ENCODE measurements at regions not wholly inside any gene's neighbourhood (a gene's known extent, or its start where the extent isn't known, plus 50 kb on each side); places are given as distances from the start of the nearest gene placed in this dataset.

DNA sequence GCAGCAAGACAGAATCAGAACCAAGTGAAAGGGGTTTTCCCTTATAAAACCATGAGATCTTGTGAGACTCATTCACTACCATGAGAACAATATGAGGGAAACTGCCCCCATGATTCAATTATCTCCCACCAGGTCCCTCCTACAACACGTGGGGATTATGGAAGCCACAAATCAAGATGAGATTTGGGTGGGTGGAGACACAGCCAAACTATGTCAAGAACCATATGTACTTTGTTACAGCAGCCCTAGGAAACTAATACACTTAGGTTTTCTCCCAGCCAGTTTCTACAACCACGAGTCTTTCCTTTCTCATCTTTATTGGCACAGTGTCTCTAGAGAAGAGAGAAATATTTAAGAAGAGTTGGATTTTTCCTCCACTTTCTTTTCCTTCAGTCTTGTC, 72.6 kb downstream of the BTG1 start:
- Histone ChIP-seq H3K4me1 (ENCODE audit: insufficient read depth, low read length) (peaks cover 10% of the 10 kb centered on the region; the same call in 1 of the 2 replicates), H3K4me3 (ENCODE audit: low read length) (no peak overlapping the region), H3K27ac (ENCODE audit: low read depth, low read length) (no peak overlapping the region), H3K27me3 (ENCODE audit: insufficient read depth, low read length) (no peaks in the 10 kb centered on the region), H3K36me3 (ENCODE audit: insufficient read depth, low read length) (no peaks in the 10 kb centered on the region), H3K9ac (ENCODE audit: low read depth, low read length) (no peak overlapping the region), H3K9me3 (ENCODE audit: insufficient read depth, low read depth, low read length) (no peaks in the 10 kb centered on the region)
- 100% methylated on average over 2 of the region's 2 CpGs for WGBS

DNA sequence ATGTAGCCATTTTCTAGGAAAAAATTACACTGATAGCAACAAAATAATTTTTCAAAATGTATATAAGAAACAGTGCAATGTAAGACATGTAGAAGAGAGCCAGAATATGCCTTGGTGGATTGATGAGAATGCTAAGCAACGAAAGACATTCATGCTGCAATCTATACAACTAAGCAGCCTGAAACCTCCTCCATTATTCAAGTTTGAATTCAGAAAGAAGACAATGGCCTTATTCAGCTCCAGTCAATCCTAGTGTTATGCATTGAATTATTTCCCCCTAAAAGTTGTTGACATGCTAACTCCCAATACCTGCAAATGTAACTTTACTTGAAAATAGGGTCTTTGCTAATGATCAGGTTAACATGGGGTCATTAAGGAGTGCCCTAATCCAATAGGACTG, 73.5 kb downstream of the BTG1 start:
- Histone ChIP-seq H3K27ac (ENCODE audit: low read depth, low read length) (no peak overlapping the region), H3K9ac (ENCODE audit: low read depth, low read length) (no peak overlapping the region), H3K27me3 (ENCODE audit: insufficient read depth, low read length) (no peaks in the 10 kb centered on the region), H3K9me3 (ENCODE audit: insufficient read depth, low read depth, low read length) (no peaks in the 10 kb centered on the region), H3K36me3 (ENCODE audit: insufficient read depth, low read length) (no peaks in the 10 kb centered on the region), H3K4me1 (ENCODE audit: insufficient read depth, low read length) (peaks cover 10% of the 10 kb centered on the region; the same call in 1 of the 2 replicates), H3K4me3 (ENCODE audit: low read length) (no peak overlapping the region)
- 100% methylated on average over 1 of the region's 1 CpG for WGBS

DNA sequence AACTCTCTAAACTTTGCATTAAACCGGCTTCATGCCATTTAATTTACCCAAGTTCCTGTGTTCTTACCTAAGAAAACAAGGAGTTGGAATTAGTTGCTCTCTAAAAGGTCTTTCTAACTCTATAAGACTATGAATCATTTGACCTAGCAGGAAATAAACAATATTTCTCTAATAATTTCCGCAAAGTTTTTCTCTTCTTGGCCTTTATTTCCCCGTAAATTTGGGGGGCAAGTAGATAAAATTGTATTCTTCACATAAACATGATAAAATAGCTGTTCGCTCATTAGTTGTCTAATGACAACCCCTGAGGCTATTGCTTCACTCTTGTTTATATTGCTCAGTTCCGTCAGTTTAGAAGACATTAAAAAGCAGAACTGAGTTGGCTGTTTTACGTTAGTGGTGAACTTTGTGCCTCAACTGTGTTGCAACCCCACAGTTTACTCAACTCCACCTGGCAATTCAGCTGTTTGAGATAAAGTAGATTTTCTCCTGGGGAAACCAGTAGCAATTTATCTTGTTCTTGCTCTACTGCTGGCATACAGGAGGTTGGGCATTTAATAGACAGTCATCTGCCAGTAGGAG, 74.7 kb downstream of the BTG1 start:
- no peaks in the 10 kb centered on the region for H3K27me3 ChIP-seq (ENCODE audit: insufficient read depth, low read length)
- no peak overlapping the region for H3K4me3 ChIP-seq (ENCODE audit: low read length)
- H3K9ac ChIP-seq (ENCODE audit: low read depth, low read length) = no peak overlapping the region
- H3K9me3 ChIP-seq (ENCODE audit: insufficient read depth, low read depth, low read length) = no peaks in the 10 kb centered on the region
- no peaks in the 10 kb centered on the region for H3K36me3 ChIP-seq (ENCODE audit: insufficient read depth, low read length)
- peaks cover 9% of the 10 kb centered on the region; the same call in 1 of the 2 replicates for H3K4me1 ChIP-seq (ENCODE audit: insufficient read depth, low read length)
- no peak overlapping the region for H3K27ac ChIP-seq (ENCODE audit: low read depth, low read length)
- 96% methylated on average over 4 of the region's 6 CpGs for WGBS

DNA sequence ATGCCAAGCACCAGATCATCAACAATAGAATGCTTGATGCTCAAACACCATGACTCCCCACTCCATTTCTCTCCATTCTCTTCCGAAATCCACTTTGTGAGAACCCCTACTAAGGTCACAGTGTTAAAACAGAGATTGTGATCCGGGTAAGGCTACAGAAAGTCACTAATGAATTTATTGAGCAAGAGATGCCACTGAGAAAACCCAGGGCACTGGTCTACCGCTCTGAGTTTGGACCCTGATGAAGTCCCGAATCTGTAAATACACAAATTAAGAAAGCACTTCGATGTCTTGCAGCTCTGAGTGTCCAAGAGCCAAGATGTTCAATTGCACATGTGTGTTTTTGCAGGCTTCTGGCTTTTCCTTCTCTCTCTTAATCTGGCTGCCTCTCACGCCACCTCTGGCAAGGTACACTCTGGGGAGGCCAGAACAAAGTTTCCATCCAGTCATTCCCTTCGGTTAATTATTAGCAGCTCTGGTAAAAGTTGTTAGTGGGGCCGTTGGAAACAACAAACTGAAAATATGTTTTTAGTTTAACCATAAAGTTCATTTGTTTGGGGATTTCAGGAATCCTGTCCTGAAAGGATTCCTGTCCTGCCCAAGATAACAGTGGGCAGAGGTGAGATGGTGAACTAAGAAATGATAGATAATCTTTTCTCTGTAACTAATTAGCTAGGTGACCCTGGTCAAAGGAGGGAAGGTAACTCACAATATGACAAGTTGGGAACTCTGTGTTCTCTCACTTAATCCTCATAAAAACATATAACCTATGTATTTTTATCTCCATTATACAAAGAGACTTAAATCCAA, 75.4 kb downstream of the BTG1 start:
- Histone ChIP-seq H3K9me3 (ENCODE audit: insufficient read depth, low read depth, low read length) (no peaks in the 10 kb centered on the region), H3K36me3 (ENCODE audit: insufficient read depth, low read length) (no peaks in the 10 kb centered on the region), H3K27me3 (ENCODE audit: insufficient read depth, low read length) (no peaks in the 10 kb centered on the region), H3K27ac (ENCODE audit: low read depth, low read length) (no peak overlapping the region), H3K9ac (ENCODE audit: low read depth, low read length) (no peak overlapping the region), H3K4me3 (ENCODE audit: low read length) (no peak overlapping the region), H3K4me1 (ENCODE audit: insufficient read depth, low read length) (peaks cover 3% of the 10 kb centered on the region; the same call in 1 of the 2 replicates)
- 94% methylated on average over 8 of the region's 8 CpGs for WGBS

DNA sequence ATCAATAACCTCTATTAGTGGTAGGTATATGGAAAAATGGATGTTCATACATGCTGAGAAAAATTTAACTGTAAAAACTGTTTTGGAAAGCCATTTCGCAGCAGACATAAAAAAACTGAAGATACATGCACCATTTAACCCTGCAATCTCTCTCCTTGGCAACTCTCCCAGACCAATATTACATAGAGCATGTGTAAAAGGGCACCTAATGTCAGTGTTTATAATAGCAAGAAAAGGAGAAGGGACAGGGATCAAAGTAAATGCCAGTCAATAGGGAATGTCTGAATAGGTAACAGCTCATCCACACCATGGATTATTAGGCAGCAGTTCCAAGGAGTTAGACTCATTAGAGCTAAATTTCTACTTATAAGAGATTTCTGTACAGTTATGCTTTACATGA, 77.2 kb downstream of the BTG1 start:
- Histone ChIP-seq H3K27ac (ENCODE audit: low read depth, low read length) (no peak overlapping the region), H3K4me1 (ENCODE audit: insufficient read depth, low read length) (peaks cover 5% of the 10 kb centered on the region; the same call in 1 of the 2 replicates), H3K9ac (ENCODE audit: low read depth, low read length) (no peak overlapping the region), H3K4me3 (ENCODE audit: low read length) (no peak overlapping the region), H3K36me3 (ENCODE audit: insufficient read depth, low read length) (no peaks in the 10 kb centered on the region), H3K9me3 (ENCODE audit: insufficient read depth, low read depth, low read length) (no peaks in the 10 kb centered on the region), H3K27me3 (ENCODE audit: insufficient read depth, low read length) (no peaks in the 10 kb centered on the region)
- WGBS = 83% methylated on average over 1 of the region's 1 CpG

DNA sequence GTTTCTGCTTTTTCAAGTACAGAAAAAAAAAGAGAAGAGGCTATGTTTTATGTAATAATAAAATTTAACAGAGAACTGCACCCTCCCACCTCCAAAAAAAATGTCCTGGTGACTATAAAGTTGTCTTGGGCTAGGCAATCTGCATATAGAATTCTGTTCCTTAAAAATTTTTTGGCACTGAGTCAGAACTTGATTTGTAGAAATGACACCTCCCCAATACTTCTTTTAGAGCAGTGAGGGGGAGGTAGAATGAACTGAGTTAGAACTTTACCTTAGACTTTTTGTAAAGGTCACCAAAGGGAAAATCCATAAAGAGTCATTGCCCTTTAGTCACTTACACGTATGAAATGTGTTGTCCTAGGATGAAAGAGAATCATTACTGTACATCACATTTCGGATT, 80.0 kb downstream of the BTG1 start:
- Histone ChIP-seq H3K27me3 (ENCODE audit: insufficient read depth, low read length) (no peaks in the 10 kb centered on the region), H3K27ac (ENCODE audit: low read depth, low read length) (no peak overlapping the region), H3K36me3 (ENCODE audit: insufficient read depth, low read length) (no peaks in the 10 kb centered on the region), H3K9me3 (ENCODE audit: insufficient read depth, low read depth, low read length) (no peaks in the 10 kb centered on the region), H3K4me3 (ENCODE audit: low read length) (no peak overlapping the region), H3K4me1 (ENCODE audit: insufficient read depth, low read length) (peaks cover 16% of the 10 kb centered on the region), H3K9ac (ENCODE audit: low read depth, low read length) (no peak overlapping the region)
- 96% methylated on average over 2 of the region's 2 CpGs for WGBS

DNA sequence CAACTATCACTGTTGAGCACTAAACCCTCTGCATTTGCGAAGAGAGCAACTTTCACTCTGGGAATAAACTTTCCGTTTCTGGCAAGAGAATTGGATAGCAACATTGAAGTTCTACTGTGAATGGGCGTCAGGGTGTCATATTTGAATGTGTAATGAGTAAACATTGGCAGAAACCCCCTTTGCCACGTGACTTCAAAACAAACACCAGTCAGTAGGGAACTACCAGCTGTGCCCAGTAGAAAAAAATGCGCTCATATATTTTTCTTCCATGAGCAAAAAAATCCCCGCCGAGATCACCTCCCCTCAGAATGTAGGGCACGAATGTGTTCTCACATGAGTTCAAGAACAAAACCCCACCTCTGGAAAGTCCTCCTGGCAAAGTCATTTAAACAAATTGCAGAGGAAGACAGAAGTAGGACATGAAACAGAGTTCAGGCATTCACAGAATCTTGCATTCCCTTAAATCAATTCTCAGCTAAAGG, 80.6 kb downstream of the BTG1 start:
- Histone ChIP-seq H3K36me3 (ENCODE audit: insufficient read depth, low read length) (no peaks in the 10 kb centered on the region), H3K4me1 (ENCODE audit: insufficient read depth, low read length) (peaks cover 16% of the 10 kb centered on the region), H3K9me3 (ENCODE audit: insufficient read depth, low read depth, low read length) (no peaks in the 10 kb centered on the region), H3K27ac (ENCODE audit: low read depth, low read length) (no peak overlapping the region), H3K9ac (ENCODE audit: low read depth, low read length) (no peak overlapping the region), H3K4me3 (ENCODE audit: low read length) (no peak overlapping the region), H3K27me3 (ENCODE audit: insufficient read depth, low read length) (no peaks in the 10 kb centered on the region)
- WGBS = 83% methylated on average over 8 of the region's 8 CpGs

DNA sequence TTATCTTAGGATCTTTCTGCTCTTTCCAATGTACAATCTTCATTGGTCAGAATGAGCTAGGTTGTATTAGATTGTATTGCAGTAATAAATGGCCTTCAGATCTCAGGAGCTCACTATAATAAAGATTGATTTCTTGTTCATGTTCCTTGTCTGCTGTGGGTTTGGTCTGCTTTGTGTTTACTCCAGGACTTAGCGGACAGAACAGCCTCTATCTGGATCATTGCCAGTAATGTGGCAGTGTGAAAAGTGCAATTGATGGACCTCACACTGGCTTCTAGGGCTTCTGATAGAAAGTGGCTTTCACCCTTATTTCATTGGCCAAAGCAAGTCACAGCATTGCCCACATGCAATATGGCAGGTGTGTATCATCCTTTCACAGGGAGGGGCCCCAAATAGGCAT, 81.2 kb downstream of the BTG1 start:
- Histone ChIP-seq H3K27ac (ENCODE audit: low read depth, low read length) (no peak overlapping the region), H3K9me3 (ENCODE audit: insufficient read depth, low read depth, low read length) (no peaks in the 10 kb centered on the region), H3K36me3 (ENCODE audit: insufficient read depth, low read length) (no peaks in the 10 kb centered on the region), H3K27me3 (ENCODE audit: insufficient read depth, low read length) (no peaks in the 10 kb centered on the region), H3K9ac (ENCODE audit: low read depth, low read length) (no peak overlapping the region), H3K4me1 (ENCODE audit: insufficient read depth, low read length) (peaks cover 16% of the 10 kb centered on the region), H3K4me3 (ENCODE audit: low read length) (no peak overlapping the region)
- 97% methylated on average over 1 of the region's 1 CpG for WGBS

DNA sequence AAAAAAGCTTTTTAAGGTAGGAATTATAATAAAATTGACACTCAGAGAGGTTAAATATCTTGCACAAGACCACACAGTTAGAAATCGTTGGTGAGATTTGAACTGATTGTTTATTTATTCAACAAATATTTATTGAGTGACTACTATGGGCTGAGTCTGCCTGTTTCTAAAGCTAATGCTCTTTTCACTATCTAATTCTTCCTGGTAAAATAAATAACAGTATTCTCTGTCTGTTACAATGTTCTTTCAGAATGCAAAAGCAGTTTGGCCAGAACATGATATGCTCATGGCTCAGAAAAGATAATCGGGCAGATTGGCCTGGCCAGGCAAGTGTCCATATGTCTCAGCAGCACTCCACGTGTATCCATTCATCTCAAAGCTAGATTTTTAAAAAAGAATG, 82.0 kb downstream of the BTG1 start:
- H3K36me3 ChIP-seq (ENCODE audit: insufficient read depth, low read length) = no peaks in the 10 kb centered on the region
- H3K27me3 ChIP-seq (ENCODE audit: insufficient read depth, low read length) = no peaks in the 10 kb centered on the region
- H3K9me3 ChIP-seq (ENCODE audit: insufficient read depth, low read depth, low read length) = no peaks in the 10 kb centered on the region
- WGBS = 95% methylated on average over 2 of the region's 3 CpGs
- no peak overlapping the region for H3K9ac ChIP-seq (ENCODE audit: low read depth, low read length)
- peaks cover 16% of the 10 kb centered on the region for H3K4me1 ChIP-seq (ENCODE audit: insufficient read depth, low read length)
- H3K4me3 ChIP-seq (ENCODE audit: low read length) = no peak overlapping the region
- no peak overlapping the region for H3K27ac ChIP-seq (ENCODE audit: low read depth, low read length)

DNA sequence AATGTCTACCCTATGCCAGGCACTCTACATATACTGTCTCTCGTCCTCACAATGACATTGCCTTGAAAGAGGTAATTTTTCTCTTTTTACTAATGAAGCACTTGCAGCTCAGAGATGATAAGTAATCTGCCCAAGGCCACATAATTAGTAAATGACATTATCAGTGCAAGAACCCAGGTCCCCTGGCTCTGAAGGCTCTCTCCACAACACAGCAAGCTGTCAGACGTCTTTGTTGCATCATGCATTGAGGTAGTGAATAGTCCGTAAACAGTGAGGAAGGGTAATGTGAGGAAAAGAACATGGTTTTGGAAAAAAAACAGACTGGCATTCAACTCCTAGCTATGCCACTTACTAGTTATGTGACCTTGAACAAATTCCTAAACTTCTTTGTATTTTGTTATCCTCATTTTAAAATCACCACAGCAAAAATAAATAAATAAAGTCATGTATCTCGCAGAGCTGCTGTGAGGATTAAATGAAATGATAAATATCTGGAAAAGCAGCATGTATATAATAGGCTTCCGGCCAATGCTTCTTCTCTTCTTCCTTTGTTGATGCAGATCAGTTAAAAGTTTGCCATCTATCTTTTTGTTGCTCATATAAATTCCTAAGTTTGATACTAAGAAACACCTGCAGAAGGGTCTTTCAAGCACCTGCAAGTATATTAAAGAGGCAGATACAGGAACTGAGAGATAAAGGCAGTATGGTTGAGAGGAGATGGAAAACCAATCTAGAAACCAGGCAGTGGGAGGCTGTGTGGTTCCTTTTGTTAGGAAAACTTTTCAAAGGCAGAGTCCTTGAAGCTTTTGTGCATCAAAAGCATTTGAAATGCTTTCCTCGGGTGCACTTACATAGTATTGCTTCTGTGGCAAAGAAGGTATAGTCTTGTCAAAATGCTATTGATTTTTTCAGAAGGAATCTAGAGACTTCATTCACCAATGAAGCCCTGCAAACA, 82.8 kb downstream of the BTG1 start:
- H3K4me1 ChIP-seq (ENCODE audit: insufficient read depth, low read length) = peaks cover 16% of the 10 kb centered on the region

DNA sequence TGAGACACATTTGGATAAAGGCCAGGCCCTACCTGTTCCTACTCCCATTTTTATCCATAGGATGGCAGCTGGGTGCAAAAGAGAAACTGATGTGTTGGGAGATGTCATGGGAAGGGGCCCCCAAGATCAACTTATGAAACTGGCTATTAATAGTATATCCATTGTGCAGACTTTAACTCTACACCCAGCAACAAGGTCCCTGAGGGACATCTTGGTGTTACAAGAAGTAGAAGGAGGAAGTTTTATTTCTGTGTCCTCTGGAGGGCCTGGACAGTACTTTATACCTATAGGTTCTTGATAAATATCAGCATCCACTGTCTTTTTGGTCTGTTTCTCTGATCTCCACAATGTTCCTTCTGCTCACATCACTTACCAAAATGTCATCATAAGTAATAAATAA, 84.6 kb downstream of the BTG1 start:
- Histone ChIP-seq H3K27ac (ENCODE audit: low read depth, low read length) (no peak overlapping the region), H3K4me1 (ENCODE audit: insufficient read depth, low read length) (peaks cover 16% of the 10 kb centered on the region)

More for the DNA sequence above, 82.8 kb downstream of the BTG1 start:
- Histone ChIP-seq H3K4me3 (ENCODE audit: low read length) (no peak overlapping the region), H3K36me3 (ENCODE audit: insufficient read depth, low read length) (no peaks in the 10 kb centered on the region), H3K27me3 (ENCODE audit: insufficient read depth, low read length) (no peaks in the 10 kb centered on the region), H3K27ac (ENCODE audit: low read depth, low read length) (no peak overlapping the region), H3K9me3 (ENCODE audit: insufficient read depth, low read depth, low read length) (no peaks in the 10 kb centered on the region), H3K9ac (ENCODE audit: low read depth, low read length) (no peak overlapping the region)
- 84% methylated on average over 5 of the region's 6 CpGs for WGBS

More for the DNA sequence above, 84.6 kb downstream of the BTG1 start:
- H3K36me3 ChIP-seq (ENCODE audit: insufficient read depth, low read length) = no peaks in the 10 kb centered on the region
- no peaks in the 10 kb centered on the region for H3K9me3 ChIP-seq (ENCODE audit: insufficient read depth, low read depth, low read length)
- no peak overlapping the region for H3K9ac ChIP-seq (ENCODE audit: low read depth, low read length)
- no peaks in the 10 kb centered on the region for H3K27me3 ChIP-seq (ENCODE audit: insufficient read depth, low read length)
- no peak overlapping the region for H3K4me3 ChIP-seq (ENCODE audit: low read length)
